ENCODE measurements at regions not wholly inside any gene's neighbourhood (a gene's known extent, or its start where the extent isn't known, plus 50 kb on each side); places are given as distances from the start of the nearest gene placed in this dataset.
"Not testable (repeated sequence)": the region's sequence is repeated elsewhere in the genome, so short reads cannot be mapped to it uniquely, and the experiment has no call there.

DNA sequence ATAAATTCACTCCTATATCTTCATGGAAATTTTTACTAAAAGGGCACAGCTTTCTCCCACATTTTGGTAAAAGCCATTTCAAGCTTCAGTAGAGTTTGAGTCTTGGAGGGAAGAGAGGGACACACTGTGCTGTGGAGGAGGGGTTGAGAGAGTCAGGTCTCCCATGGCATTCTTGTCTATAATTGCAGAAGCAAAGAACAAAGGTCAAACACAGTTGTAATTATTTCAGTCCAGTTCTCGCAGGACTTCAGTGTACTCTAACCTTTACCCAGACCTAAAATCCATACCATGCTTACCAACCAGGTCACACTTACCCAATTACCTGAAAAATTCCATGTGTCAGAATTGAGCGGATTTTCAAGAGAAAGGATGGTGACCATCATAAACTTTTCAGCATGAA is 298.4 kb downstream of the XPNPEP1 start:
- TF ChIP-seq, protein P1, sequence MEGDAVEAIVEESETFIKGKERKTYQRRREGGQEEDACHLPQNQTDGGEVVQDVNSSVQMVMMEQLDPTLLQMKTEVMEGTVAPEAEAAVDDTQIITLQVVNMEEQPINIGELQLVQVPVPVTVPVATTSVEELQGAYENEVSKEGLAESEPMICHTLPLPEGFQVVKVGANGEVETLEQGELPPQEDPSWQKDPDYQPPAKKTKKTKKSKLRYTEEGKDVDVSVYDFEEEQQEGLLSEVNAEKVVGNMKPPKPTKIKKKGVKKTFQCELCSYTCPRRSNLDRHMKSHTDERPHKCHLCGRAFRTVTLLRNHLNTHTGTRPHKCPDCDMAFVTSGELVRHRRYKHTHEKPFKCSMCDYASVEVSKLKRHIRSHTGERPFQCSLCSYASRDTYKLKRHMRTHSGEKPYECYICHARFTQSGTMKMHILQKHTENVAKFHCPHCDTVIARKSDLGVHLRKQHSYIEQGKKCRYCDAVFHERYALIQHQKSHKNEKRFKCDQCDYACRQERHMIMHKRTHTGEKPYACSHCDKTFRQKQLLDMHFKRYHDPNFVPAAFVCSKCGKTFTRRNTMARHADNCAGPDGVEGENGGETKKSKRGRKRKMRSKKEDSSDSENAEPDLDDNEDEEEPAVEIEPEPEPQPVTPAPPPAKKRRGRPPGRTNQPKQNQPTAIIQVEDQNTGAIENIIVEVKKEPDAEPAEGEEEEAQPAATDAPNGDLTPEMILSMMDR (IDR thresholded peaks at IDR 0.05; ENCODE audit: borderline replicate concordance, insufficient read depth, low read depth, low read length): no peak
- no peak overlapping the region for H3K4me3 ChIP-seq (ENCODE audit: low read depth, low read length)

DNA sequence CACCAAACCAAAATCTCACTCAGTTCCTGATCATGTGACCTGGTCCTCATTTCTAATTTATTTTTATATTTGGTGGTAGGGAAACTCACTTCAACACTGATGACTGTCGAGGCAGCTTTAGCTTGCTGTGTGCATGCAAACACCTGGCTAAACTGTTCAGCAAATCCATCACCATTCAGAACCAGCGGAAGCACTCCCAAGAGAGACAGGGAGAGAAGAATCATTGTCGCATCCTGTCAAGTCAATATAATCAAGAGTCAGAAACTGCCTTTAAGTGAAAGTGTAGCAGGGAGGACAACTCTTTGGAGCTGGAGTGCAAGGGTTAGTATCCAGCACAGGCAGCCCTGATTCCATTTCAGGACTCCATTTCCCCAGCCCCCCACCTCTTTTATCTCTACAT is 300.7 kb downstream of the XPNPEP1 start:
- TF ChIP-seq, protein P1 (IDR thresholded peaks at IDR 0.05; ENCODE audit: borderline replicate concordance, insufficient read depth, low read depth, low read length): no peak

DNA sequence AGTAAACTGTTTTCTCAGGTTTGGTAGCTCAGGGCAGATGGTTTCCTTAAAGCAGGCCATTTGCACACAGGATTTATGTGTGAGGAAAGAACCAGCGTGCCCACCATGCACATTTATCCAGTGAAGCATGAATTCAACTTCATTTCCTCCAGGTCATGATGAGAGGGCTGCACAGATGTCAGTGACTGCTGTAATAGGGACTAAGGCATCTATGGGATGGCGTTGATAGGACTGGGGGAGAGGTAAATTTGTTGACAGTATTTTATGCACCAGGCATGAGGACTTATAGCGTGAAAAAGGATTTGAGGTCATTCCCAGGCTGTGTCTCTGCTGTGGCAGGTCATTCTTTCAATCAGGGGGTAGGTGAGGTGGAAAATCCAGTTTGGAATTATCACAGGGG is 302.9 kb downstream of the XPNPEP1 start:
- TF ChIP-seq, protein P1 (IDR thresholded peaks at IDR 0.05; ENCODE audit: borderline replicate concordance, insufficient read depth, low read depth, low read length): no peak
- H3K4me3 ChIP-seq (ENCODE audit: low read depth, low read length): no peak overlapping the region

More for the DNA sequence above, 300.7 kb downstream of the XPNPEP1 start:
- H3K4me3 ChIP-seq (ENCODE audit: low read depth, low read length): no peak overlapping the region

DNA sequence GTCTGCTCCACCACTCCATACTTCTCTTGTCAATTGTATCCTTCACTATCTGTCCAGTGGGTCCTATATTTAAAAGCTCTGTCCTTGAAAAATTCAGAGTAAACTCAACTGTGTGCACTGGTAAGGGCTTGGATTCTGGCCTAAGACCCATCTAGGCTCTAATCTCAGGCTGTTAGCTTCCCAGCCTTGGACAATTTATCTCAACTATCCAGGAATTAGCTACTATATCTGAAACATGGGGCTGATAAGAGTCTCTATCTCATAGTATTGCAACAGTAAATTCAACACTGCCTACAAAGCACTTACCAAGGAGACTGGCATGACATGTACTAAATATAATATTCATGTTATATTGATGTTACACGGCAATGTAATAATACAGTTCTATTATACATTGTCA is 303.4 kb downstream of the XPNPEP1 start:
- TF ChIP-seq, protein P1 (IDR thresholded peaks at IDR 0.05; ENCODE audit: borderline replicate concordance, insufficient read depth, low read depth, low read length): no peak
- H3K4me3 ChIP-seq (ENCODE audit: low read depth, low read length): no peak overlapping the region

DNA sequence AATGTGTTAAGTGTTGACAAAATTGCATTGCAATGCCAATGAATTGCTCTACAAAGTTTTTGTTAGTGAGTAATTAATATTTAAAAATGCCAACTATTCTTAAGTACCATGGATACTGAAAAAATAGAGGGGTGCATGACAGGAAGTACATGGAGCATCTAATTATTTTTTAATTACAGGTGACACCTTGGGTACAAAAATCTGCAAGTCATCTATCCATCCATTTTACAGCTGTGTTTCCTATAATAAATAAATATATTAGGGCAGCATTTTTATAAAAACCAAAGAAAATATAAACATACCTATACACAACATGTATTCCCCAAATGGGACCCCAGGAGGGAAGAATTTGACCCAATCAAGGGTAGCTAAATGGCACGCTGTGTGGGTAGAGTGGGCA is 304.6 kb downstream of the XPNPEP1 start:
- TF ChIP-seq, protein P1 (IDR thresholded peaks at IDR 0.05; ENCODE audit: borderline replicate concordance, insufficient read depth, low read depth, low read length): no peak
- H3K4me3 ChIP-seq (ENCODE audit: low read depth, low read length): no peak overlapping the region

DNA sequence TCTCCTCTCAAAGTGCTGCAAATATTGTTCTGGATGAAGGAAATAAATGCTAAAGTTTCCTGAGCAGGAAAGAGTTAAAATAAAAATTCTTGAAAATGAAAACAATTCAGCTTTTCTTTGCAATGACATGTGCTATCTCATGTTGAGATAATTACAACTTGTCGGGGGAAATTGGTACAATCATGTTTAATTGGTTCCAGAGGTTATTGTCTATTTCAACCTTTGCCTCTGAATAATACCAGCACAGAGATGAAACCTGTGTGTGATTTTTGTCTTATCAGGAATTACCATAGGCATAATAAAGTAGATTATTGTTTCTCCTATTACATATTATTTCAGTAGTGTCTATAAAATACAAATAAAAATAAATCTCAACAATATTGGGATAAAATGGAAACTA is 305.0 kb downstream of the XPNPEP1 start:
- H3K4me3 ChIP-seq (ENCODE audit: low read depth, low read length): no peak overlapping the region
- TF ChIP-seq, protein P1 (IDR thresholded peaks at IDR 0.05; ENCODE audit: borderline replicate concordance, insufficient read depth, low read depth, low read length): no peak

DNA sequence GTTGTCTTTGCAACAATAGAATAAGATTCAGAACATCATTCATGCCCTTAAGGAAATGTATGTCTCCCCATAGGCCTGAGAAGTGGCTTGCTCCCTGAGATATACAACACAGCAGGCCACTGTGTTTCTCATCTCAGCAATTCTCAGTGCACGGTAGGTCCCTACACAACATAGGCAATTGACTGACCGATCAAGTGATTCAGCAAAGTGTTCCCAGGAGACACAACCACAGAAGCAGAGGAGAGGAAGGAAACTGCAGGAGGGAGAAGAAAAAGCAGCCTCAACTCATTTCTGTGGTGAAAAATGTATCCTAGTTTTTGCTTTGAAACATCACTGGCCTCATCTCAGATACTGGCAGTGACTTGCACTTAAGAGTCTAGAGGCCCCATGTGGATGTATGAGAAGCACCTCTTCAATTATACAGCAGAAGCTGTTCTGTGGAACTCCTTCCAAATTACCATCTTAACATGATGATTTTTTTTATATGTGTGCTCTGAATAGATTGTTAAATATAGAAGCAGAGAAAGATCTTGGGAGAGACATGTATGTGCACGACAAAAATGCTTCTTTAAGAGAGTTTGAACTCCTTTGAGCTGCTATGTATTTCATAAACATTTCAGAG is 306.8 kb downstream of the XPNPEP1 start:
- TF ChIP-seq, protein P1 (IDR thresholded peaks at IDR 0.05; ENCODE audit: borderline replicate concordance, insufficient read depth, low read depth, low read length): no peak
- no peak overlapping the region for H3K4me3 ChIP-seq (ENCODE audit: low read depth, low read length)

- H3K4me3 ChIP-seq (ENCODE audit: low read depth, low read length): not testable (repeated sequence)
Measured at GRCh38 chr10:109595356-109595755, 328.0 kb downstream of the XPNPEP1 start.
